AG09309 (cell line): ENCODE measurements at regions not wholly inside any gene's neighbourhood (a gene's known extent, or its start where the extent isn't known, plus 50 kb on each side); places are given as distances from the start of the nearest gene placed in this dataset.

ENCODE experiments used
- DNase-seq: peaks from one replicate; pipeline ENCODE4 v3.0.0-alpha.2; 2010; ENCODE audit warnings: low read depth
- H3K4me3 ChIP-seq: 2 replicates; pipeline ENCODE4 v1.5.1; 2011; ENCODE audit warnings: mild to moderate bottlenecking, low read depth, low read length, moderate library complexity; ENCODE audit not compliant: control insufficient read depth
- CTCF ChIP-seq: IDR thresholded peaks from 2 replicates; pipeline ENCODE4 v1.5.1; 2011; ENCODE audit warnings: mild to moderate bottlenecking, low read depth, low read length, inconsistent platforms; ENCODE audit not compliant: insufficient read depth, control insufficient read depth; ENCODE audit errors: missing control alignments

- no peak overlapping the region for H3K4me3 ChIP-seq
- no peak for TF ChIP-seq CTCF
- DNase-seq: no peak
Observed at GRCh38 chr6:111971181-111971841, 82.6 kb upstream of the CCN6 start.

- no peak for DNase-seq
- no peak for TF ChIP-seq CTCF
- no peak overlapping the region for H3K4me3 ChIP-seq
Observed at GRCh38 chr6:111971866-111972532, 81.9 kb upstream of the CCN6 start.

GRCh38 chr6:111972745-111973117 lies 81.2 kb upstream of the CCN6 start:
- H3K4me3 ChIP-seq: peak overlapping the region; percentile 35; the same call in 1 of the 2 replicates
- no peak for TF ChIP-seq CTCF

GRCh38 chr6:111973118-111973761 lies 80.7 kb upstream of the CCN6 start:
- no peak for TF ChIP-seq CTCF
- H3K4me3 ChIP-seq: peak overlapping the region; percentile 35
- peak; percentile 88 for DNase-seq

More at GRCh38 chr6:111972745-111973117, 81.2 kb upstream of the CCN6 start:
- no peak for DNase-seq

DNA sequence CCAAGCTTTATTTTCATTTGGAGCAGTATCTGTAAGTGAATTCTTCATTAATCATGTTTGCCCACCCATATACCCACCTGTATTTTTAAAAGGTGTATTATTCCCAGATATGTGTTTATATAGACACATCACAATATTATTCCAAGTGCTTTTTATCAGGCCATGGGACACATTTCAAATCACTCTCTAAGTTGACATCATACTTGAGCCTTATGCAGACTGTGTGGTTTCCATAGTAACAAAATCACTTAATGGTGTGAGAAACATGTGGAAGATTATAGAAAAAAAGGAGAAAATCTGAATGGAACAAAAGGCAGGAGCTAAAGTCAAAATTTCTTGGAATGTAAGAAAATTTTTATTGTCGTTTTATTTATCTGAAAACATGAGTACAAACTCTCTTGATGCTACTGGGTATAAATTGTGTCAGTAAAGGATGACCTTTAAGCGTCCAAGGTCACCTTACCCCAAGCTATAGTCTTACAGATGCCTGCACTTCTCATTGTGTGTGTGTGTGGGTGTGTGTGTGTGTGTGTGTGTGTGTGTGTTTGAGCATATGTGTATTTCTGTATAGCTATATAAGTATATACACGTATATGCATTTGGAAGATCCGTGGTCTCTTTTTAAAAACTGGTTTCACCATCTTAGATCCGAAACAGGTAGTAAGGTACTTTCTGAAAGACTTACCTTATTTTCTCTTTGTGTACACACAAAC lies 79.8 kb upstream of the CCN6 start:
- no peak for DNase-seq
- TF ChIP-seq CTCF: no peak

DNA sequence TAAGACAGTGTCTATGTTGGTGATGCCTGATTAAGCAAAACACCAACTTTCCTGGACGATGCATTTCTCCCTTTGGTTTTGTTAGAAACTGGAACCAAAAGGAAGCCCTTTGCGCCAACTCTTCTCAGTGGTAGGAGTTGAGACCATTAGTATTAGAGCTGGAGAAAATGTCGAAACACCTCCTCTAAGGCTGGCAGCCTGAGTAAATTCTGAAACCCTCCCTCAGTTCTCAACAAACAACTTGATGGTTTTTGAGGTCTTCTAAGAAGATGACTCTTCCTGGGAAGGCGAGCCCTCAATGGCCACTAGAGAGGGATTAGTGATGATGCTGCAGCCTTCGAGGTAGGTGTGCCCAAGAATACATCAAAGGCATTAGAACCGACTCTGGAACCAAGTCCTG lies 78.4 kb upstream of the CCN6 start:
- no peak for TF ChIP-seq CTCF
- H3K4me3 ChIP-seq: no peak overlapping the region
- no peak for DNase-seq

More for the DNA sequence above, 79.8 kb upstream of the CCN6 start:
- no peak overlapping the region for H3K4me3 ChIP-seq
